Right lobe of liver (tissue), 6 donors: ENCODE measurements at regions not wholly inside any gene's neighbourhood (a gene's known extent, or its start where the extent isn't known, plus 50 kb on each side); places are given as distances from the start of the nearest gene placed in this dataset.

Source experiments
- ATAC-seq, 4 donors: fragments of 200-7000 bp; cut with Tn5 transposase; one replicate each; pipeline ENCODE4 v1.9.1; 2020; ENCODE audit warnings: mild to moderate bottlenecking in 4 of 4, moderate library complexity in 4 of 4
- DNase-seq, 3 donors: peaks; one replicate each; pipeline ENCODE4 v3.0.0-alpha.2; 2020
- H3K27ac ChIP-seq, 3 donors: fragments of 200-600 bp; one replicate each; pipeline ENCODE4 v1.8.0; 2022
- H3K27me3 ChIP-seq, 2 donors: fragments of 200-600 bp; one replicate each; pipeline ENCODE4 v1.8.0; 2022
- H3K36me3 ChIP-seq, 4 donors: fragments of 200-600 bp; sonication (generic) in 1 of 4; one replicate each; pipeline versions ENCODE4 v1.5.1 to v1.8.0; 2017 to 2022; ENCODE audit warnings: control low read depth in 1 of 4
- H3K4me1 ChIP-seq, 4 donors: fragments of 200-600 bp; sonication (generic) in 1 of 4; one replicate each; pipeline versions ENCODE4 v1.5.1 to v1.8.0; 2017 to 2022; ENCODE audit warnings: control low read depth in 1 of 4
- H3K4me3 ChIP-seq, 3 donors: fragments of 200-600 bp; one replicate each; pipeline ENCODE4 v1.8.0; 2022
- H3K9me3 ChIP-seq, 4 donors: fragments of 200-600 bp; sonication (generic) in 1 of 4; one replicate each; pipeline versions ENCODE4 v1.5.1 to v1.8.0; 2017 to 2022; ENCODE audit warnings: control low read depth in 1 of 4
- CTCF ChIP-seq, 4 donors: fragments of 200-600 bp in 3 of 4; fragments of 450-650 bp in 1 of 4; IDR thresholded peaks; one replicate each; pipeline versions ENCODE4 v1.5.1 to v1.8.0; 2016 to 2022; ENCODE audit warnings: antibody characterized with exemption in 4 of 4, mild to moderate bottlenecking in 2 of 4
- POLR2A ChIP-seq: fragments of 450-650 bp; IDR thresholded peaks from one replicate; pipeline ENCODE4 v1.6.1; 2017; ENCODE audit warnings: antibody characterized with exemption, mild to moderate bottlenecking
- whole genome bisulfite sequencing: methylation state at CpG from one replicate; pipeline ENCODE4 v1.1.6; 2018; ENCODE audit warnings: low coverage, low lambda C conversion rate; ENCODE audit not compliant: insufficient coverage; ENCODE audit errors: missing lambda C conversion rate; 5-methylcytosine and 5-hydroxymethylcytosine counted together
- intact Hi-C, 2 donors: fragments of 100-400 bp; cut with DNase I; formaldehyde crosslinking; loops; one replicate each; pipeline versions ENCODE4 v1.11.2 to v1.14.1; 2022
- donor health status: DM: no; HTN: yes; CAD: no.
- donor health status: DM: no; HTN: no; CAD: no.
- donor health status: DM: no; HTN: no; CAD: no.
- donor health status: DM: no; HTN: yes; CAD: no.
- donor health status: DM: no; HTN: yes; CAD: no.

- Histone ChIP-seq H3K27ac (no peak overlapping the region), H3K4me3 (no peak overlapping the region), H3K27me3 (no peaks in the 10 kb centered on the region), H3K9me3 (no peaks in the 10 kb centered on the region), H3K36me3 (no peaks in the 10 kb centered on the region), H3K4me1 (no peaks in the 10 kb centered on the region)
- TF ChIP-seq POLR2A (no peak), CTCF (IDR thresholded peaks at IDR 0.05) (no peak)
- no peak for ATAC-seq
- intact Hi-C loops, result no loop called here
- 85% methylated on average over 1 of the region's 1 CpG for WGBS
- DNase-seq, result no peak
Measured at GRCh38 chr16:65770752-65771151, 595.7 kb upstream of the CDH5 start.

GRCh38 chr16:65769776-65770438 is 596.6 kb upstream of the CDH5 start:
- Histone ChIP-seq H3K36me3 (no peaks in the 10 kb centered on the region), H3K4me1 (no peaks in the 10 kb centered on the region), H3K27me3 (no peaks in the 10 kb centered on the region), H3K4me3 (no peak overlapping the region), H3K27ac (no peak overlapping the region), H3K9me3 (no peaks in the 10 kb centered on the region)
- ATAC-seq, result no peak
- intact Hi-C loops, result no loop called here
- TF ChIP-seq POLR2A, result no peak
- TF ChIP-seq CTCF (IDR thresholded peaks at IDR 0.05), result no peak
- WGBS, result 50% methylated on average over 1 of the region's 1 CpG
- DNase-seq, result no peak

- Histone ChIP-seq H3K27me3 (no peaks in the 10 kb centered on the region), H3K4me1 (no peaks in the 10 kb centered on the region), H3K4me3 (no peak overlapping the region), H3K27ac (no peak overlapping the region), H3K36me3 (no peaks in the 10 kb centered on the region), H3K9me3 (no peaks in the 10 kb centered on the region)
- 57% methylated on average over 1 of the region's 1 CpG for WGBS
- intact Hi-C loops, result no loop called here
- ATAC-seq (no peak), DNase-seq (no peak)
- TF ChIP-seq POLR2A (no peak), CTCF (IDR thresholded peaks at IDR 0.05) (no peak)
Measured at GRCh38 chr16:65769055-65769465, 597.4 kb upstream of the CDH5 start.

- no peak for TF ChIP-seq POLR2A
- TF ChIP-seq CTCF (IDR thresholded peaks at IDR 0.05), result no peak
- DNase-seq, result no peak
- WGBS, result 56% methylated on average over 4 of the region's 4 CpGs
- no peak for ATAC-seq
- no peak overlapping the region for H3K27ac ChIP-seq
- intact Hi-C loops, result no loop called here
- no peaks in the 10 kb centered on the region for H3K36me3 ChIP-seq
- H3K4me1 ChIP-seq, result no peaks in the 10 kb centered on the region
- H3K9me3 ChIP-seq, result no peaks in the 10 kb centered on the region
- no peak overlapping the region for H3K4me3 ChIP-seq
- H3K27me3 ChIP-seq, result no peaks in the 10 kb centered on the region
Measured at GRCh38 chr16:65767125-65767524, 599.4 kb upstream of the CDH5 start.
